ENCODE measurements at regions not wholly inside any gene's neighbourhood (a gene's known extent, or its start where the extent isn't known, plus 50 kb on each side); places are given as distances from the start of the nearest gene placed in this dataset.

DNA sequence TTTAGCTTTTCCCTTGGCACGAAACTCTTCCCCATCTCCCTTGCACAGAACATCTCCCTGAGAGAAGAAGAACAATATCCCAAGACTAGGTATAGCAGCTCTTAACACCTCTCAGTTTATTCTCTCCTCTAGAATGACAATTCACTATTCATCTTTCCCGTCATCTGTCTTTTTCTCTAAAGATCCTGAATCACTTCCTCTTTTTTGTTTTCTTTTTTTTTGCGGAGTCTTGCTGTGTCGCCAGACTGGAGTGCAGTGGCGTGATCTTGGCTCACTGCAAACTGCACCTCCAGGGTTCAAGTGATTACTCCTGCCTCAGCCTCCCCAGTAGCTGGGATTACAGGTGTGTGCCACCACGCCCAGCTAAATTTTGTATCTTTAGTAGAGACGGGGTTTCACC is 574.4 kb upstream of the MAP3K7 start:
- TF ChIP-seq EP300 (IDR thresholded peaks at IDR 0.05) (no peak), MYC (IDR thresholded peaks at IDR 0.05; ENCODE audit: borderline replicate concordance, low read length) (no peak), POLR2A (IDR thresholded peaks at IDR 0.05; ENCODE audit: low read length) (no peak), RCOR1 (IDR thresholded peaks at IDR 0.05; ENCODE audit: low read depth, low read length) (no peak), MAX (IDR thresholded peaks at IDR 0.05) (no peak)
- TF ChIP-seq, protein P1, sequence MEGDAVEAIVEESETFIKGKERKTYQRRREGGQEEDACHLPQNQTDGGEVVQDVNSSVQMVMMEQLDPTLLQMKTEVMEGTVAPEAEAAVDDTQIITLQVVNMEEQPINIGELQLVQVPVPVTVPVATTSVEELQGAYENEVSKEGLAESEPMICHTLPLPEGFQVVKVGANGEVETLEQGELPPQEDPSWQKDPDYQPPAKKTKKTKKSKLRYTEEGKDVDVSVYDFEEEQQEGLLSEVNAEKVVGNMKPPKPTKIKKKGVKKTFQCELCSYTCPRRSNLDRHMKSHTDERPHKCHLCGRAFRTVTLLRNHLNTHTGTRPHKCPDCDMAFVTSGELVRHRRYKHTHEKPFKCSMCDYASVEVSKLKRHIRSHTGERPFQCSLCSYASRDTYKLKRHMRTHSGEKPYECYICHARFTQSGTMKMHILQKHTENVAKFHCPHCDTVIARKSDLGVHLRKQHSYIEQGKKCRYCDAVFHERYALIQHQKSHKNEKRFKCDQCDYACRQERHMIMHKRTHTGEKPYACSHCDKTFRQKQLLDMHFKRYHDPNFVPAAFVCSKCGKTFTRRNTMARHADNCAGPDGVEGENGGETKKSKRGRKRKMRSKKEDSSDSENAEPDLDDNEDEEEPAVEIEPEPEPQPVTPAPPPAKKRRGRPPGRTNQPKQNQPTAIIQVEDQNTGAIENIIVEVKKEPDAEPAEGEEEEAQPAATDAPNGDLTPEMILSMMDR (IDR thresholded peaks at IDR 0.05): no peak
